ENCODE measurements at regions not wholly inside any gene's neighbourhood (a gene's known extent, or its start where the extent isn't known, plus 50 kb on each side); places are given as distances from the start of the nearest gene placed in this dataset.

GRCh38 chr4:27206009-27206408 lies 345.4 kb downstream of the STIM2 start:
- TF ChIP-seq POLR2A (IDR thresholded peaks at IDR 0.05), result no peak
- no peak for TF ChIP-seq CTCF (IDR thresholded peaks at IDR 0.05)
